ENCODE measurements at regions not wholly inside any gene's neighbourhood (a gene's known extent, or its start where the extent isn't known, plus 50 kb on each side); places are given as distances from the start of the nearest gene placed in this dataset.

- Mint-ChIP-seq H3K9me3 (ENCODE audit: unreplicated experiment) (no peaks in the 10 kb centered on the region), H3K4me3 (ENCODE audit: unreplicated experiment) (no peak overlapping the region), H3K4me1 (ENCODE audit: low read depth, unreplicated experiment) (peaks cover 10% of the 10 kb centered on the region), H3K27me3 (ENCODE audit: unreplicated experiment) (no peaks in the 10 kb centered on the region), H3K36me3 (ENCODE audit: unreplicated experiment) (no peaks in the 10 kb centered on the region), H3K27ac (ENCODE audit: unreplicated experiment) (no peak overlapping the region)
- TF ChIP-seq CTCF (IDR thresholded peaks at IDR 0.05; ENCODE audit: partially characterized antibody, unreplicated experiment), result no peak
- no peak for DNase-seq
Observed at GRCh38 chr5:66255714-66256113, 111.6 kb downstream of the SREK1 start.

GRCh38 chr5:66273121-66273520 is 129.0 kb downstream of the SREK1 start:
- no peak for TF ChIP-seq CTCF (IDR thresholded peaks at IDR 0.05; ENCODE audit: partially characterized antibody, unreplicated experiment)
- no peak overlapping the region for H3K4me3 Mint-ChIP-seq (ENCODE audit: unreplicated experiment)
- H3K4me1 Mint-ChIP-seq (ENCODE audit: low read depth, unreplicated experiment), result no peaks in the 10 kb centered on the region
- no peaks in the 10 kb centered on the region for H3K9me3 Mint-ChIP-seq (ENCODE audit: unreplicated experiment)
- H3K36me3 Mint-ChIP-seq (ENCODE audit: unreplicated experiment), result no peaks in the 10 kb centered on the region
- no peaks in the 10 kb centered on the region for H3K27me3 Mint-ChIP-seq (ENCODE audit: unreplicated experiment)
- no peak for DNase-seq
- no peak overlapping the region for H3K27ac Mint-ChIP-seq (ENCODE audit: unreplicated experiment)

GRCh38 chr5:66276986-66277385 is 132.9 kb downstream of the SREK1 start:
- Mint-ChIP-seq H3K4me1 (ENCODE audit: low read depth, unreplicated experiment) (no peaks in the 10 kb centered on the region), H3K27me3 (ENCODE audit: unreplicated experiment) (no peaks in the 10 kb centered on the region), H3K36me3 (ENCODE audit: unreplicated experiment) (no peaks in the 10 kb centered on the region), H3K9me3 (ENCODE audit: unreplicated experiment) (no peaks in the 10 kb centered on the region), H3K4me3 (ENCODE audit: unreplicated experiment) (no peak overlapping the region), H3K27ac (ENCODE audit: unreplicated experiment) (no peak overlapping the region)
- no peak for TF ChIP-seq CTCF (IDR thresholded peaks at IDR 0.05; ENCODE audit: partially characterized antibody, unreplicated experiment)
- no peak for DNase-seq

GRCh38 chr5:66277981-66278380 is 133.9 kb downstream of the SREK1 start:
- Mint-ChIP-seq H3K9me3 (ENCODE audit: unreplicated experiment) (no peaks in the 10 kb centered on the region), H3K4me1 (ENCODE audit: low read depth, unreplicated experiment) (no peaks in the 10 kb centered on the region), H3K27ac (ENCODE audit: unreplicated experiment) (no peak overlapping the region), H3K4me3 (ENCODE audit: unreplicated experiment) (no peak overlapping the region), H3K36me3 (ENCODE audit: unreplicated experiment) (no peaks in the 10 kb centered on the region), H3K27me3 (ENCODE audit: unreplicated experiment) (no peaks in the 10 kb centered on the region)
- no peak for DNase-seq
- no peak for TF ChIP-seq CTCF (IDR thresholded peaks at IDR 0.05; ENCODE audit: partially characterized antibody, unreplicated experiment)

GRCh38 chr5:66281294-66281693 is 137.2 kb downstream of the SREK1 start:
- H3K4me3 Mint-ChIP-seq (ENCODE audit: unreplicated experiment), result no peak overlapping the region
- no peaks in the 10 kb centered on the region for H3K36me3 Mint-ChIP-seq (ENCODE audit: unreplicated experiment)
- no peaks in the 10 kb centered on the region for H3K27me3 Mint-ChIP-seq (ENCODE audit: unreplicated experiment)
- no peak overlapping the region for H3K27ac Mint-ChIP-seq (ENCODE audit: unreplicated experiment)
- H3K4me1 Mint-ChIP-seq (ENCODE audit: low read depth, unreplicated experiment), result no peaks in the 10 kb centered on the region
- no peak for TF ChIP-seq CTCF (IDR thresholded peaks at IDR 0.05; ENCODE audit: partially characterized antibody, unreplicated experiment)
- no peaks in the 10 kb centered on the region for H3K9me3 Mint-ChIP-seq (ENCODE audit: unreplicated experiment)
- no peak for DNase-seq

Measured in glutamatergic neuron (in vitro differentiated cells).